ENCODE measurements at regions not wholly inside any gene's neighbourhood (a gene's known extent, or its start where the extent isn't known, plus 50 kb on each side); places are given as distances from the start of the nearest gene placed in this dataset.
A peak's percentile ranks its signal among the peaks of the same experiment; 100 is the strongest.

DNA sequence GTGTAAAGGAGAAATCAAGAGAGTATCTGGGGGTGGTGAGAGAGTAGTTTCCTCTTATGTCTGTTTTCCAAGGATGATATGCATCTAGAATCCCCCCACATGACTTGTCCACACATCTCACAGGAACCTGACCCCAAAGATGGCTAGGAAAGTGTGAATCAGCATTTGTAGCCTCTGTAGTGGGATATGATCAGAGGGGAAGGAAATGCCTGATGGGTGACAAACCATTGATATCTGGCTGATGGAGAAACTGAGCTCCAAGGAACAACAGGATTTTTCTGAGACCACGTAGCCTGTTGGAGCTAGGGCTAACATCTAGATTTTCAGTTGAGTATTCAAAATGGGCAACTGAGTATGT is 369.4 kb downstream of the DDX10 start:
- H3K4me1 ChIP-seq = peaks cover 4 to 45% (median 8%) of the 10 kb centered on the region in 3 donors
- no peaks in the 10 kb centered on the region for H3K36me3 ChIP-seq
- H3K9me3 ChIP-seq = no peaks in the 10 kb centered on the region
- intact Hi-C loops (cut with DNase I) = no loop called here
- H3K27ac ChIP-seq = no peak overlapping the region
- no peak overlapping the region for H3K4me3 ChIP-seq
- no peaks in the 10 kb centered on the region for H3K27me3 ChIP-seq
- DNase-seq = no peak
- TF ChIP-seq POLR2A (IDR thresholded peaks at IDR 0.05) = no peak
- TF ChIP-seq, protein P1, sequence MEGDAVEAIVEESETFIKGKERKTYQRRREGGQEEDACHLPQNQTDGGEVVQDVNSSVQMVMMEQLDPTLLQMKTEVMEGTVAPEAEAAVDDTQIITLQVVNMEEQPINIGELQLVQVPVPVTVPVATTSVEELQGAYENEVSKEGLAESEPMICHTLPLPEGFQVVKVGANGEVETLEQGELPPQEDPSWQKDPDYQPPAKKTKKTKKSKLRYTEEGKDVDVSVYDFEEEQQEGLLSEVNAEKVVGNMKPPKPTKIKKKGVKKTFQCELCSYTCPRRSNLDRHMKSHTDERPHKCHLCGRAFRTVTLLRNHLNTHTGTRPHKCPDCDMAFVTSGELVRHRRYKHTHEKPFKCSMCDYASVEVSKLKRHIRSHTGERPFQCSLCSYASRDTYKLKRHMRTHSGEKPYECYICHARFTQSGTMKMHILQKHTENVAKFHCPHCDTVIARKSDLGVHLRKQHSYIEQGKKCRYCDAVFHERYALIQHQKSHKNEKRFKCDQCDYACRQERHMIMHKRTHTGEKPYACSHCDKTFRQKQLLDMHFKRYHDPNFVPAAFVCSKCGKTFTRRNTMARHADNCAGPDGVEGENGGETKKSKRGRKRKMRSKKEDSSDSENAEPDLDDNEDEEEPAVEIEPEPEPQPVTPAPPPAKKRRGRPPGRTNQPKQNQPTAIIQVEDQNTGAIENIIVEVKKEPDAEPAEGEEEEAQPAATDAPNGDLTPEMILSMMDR (IDR thresholded peaks at IDR 0.05) = no peak
- WGBS, 2 donors = 82% methylated on average over 1 of the region's 1 CpG; no CpG with 5 or more reads in 1 of the 2 donors

DNA sequence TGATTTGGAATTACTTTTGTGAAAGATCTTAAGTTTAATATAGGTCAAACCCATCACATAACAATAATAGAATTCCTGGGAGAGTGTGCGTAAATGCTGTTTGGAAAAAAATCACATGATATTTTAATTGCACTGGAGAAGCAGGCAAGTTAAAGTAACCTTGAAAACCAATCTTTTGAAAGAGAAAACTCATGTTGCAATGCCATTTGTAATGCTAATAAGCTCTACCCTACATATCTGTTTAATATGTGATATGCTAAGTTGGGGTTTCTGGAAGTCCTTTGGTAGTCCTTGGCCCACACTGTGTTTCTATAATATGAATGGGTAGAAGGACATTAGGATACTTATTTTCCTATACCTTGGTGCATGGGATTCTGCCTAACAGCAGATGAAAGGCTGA is 370.4 kb downstream of the DDX10 start:
- TF ChIP-seq POLR2A (IDR thresholded peaks at IDR 0.05) = no peak
- TF ChIP-seq, protein P1 (IDR thresholded peaks at IDR 0.05) = no peak
- H3K36me3 ChIP-seq = no peaks in the 10 kb centered on the region
- H3K27me3 ChIP-seq = no peaks in the 10 kb centered on the region
- no peak for DNase-seq
- H3K4me1 ChIP-seq = peaks cover 4 to 55% (median 12%) of the 10 kb centered on the region in 3 donors
- no peaks in the 10 kb centered on the region for H3K9me3 ChIP-seq
- intact Hi-C loops (cut with DNase I) = no loop called here
- no peak overlapping the region for H3K27ac ChIP-seq
- WGBS, 2 donors = 95 to 97% methylated on average over 1 of the region's 1 CpG
- H3K4me3 ChIP-seq = no peak overlapping the region

DNA sequence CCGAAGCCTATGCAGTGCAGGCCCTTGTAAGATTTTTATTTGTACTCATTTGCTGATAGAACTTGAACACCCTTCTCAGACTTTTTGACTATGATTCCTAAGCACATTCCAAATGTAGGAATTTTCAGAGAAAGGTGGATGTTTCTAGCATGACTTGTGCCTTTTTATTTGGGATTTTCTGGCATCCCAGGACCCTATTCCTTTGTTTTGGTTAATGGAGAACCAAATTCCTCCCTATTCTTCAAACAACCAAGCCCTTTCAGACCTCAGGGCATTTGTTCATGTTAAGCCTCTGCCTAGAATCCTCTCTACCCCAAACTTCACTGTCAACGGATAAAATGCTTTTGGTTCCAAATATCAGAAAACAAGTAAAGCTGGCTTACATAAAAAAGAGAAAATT is 371.1 kb downstream of the DDX10 start:
- H3K27me3 ChIP-seq = no peaks in the 10 kb centered on the region
- no peaks in the 10 kb centered on the region for H3K36me3 ChIP-seq
- peaks cover 4 to 57% (median 12%) of the 10 kb centered on the region in 3 donors for H3K4me1 ChIP-seq
- no peak overlapping the region for H3K27ac ChIP-seq
- WGBS, 2 donors = 68 to 86% methylated on average over 1 to 2 of the region's 2 CpGs
- DNase-seq = no peak
- TF ChIP-seq, protein P1 (IDR thresholded peaks at IDR 0.05) = no peak
- no peak for TF ChIP-seq POLR2A (IDR thresholded peaks at IDR 0.05)
- H3K4me3 ChIP-seq = no peak overlapping the region
- intact Hi-C loops (cut with DNase I) = no loop called here
- no peaks in the 10 kb centered on the region for H3K9me3 ChIP-seq

DNA sequence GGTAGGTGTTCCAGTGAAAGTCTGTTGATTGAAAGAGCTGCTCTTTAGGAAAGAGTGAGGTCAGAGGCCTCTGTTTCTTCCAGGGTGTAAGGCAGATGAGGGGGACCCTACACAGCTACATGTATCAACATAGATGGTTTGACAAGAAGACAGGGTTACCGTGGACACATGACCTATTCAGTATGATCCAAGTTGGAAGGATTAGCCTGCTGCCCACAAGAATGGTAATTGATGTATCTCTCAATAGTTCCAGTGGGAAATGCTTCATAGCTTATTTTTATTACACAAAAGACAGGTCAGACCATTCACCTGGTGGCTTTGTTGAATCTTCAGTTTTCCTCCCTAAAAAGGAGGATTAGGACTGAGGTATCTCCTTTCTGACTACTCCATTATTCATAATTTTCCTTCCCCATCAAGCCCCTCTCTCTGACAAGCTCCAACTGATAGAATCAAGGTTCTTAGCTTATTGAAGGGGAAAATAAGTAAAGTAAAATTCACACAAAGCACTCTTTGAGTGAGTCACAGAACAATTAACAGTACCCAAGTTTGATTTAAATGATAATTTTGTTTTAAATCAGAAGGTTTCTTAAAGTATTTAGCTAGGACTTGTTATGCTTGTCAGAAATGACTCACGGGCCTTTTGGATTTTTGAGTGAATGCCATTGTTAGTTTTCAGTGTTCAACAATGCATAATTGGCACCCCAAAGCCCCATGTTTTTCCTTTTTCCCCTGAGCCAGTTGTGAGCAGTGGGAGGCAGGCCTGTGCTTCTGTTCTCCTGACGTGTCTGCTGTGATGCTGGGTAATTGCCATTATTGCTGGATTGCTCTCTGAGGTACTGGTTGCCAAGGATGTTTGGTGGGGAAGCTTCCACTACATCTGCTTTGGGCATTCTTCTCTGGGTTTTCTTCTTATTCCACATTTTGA is 373.2 kb downstream of the DDX10 start:
- intact Hi-C loops (cut with DNase I) = no loop called here
- TF ChIP-seq, protein P1 (IDR thresholded peaks at IDR 0.05) = no peak
- no peak for TF ChIP-seq POLR2A (IDR thresholded peaks at IDR 0.05)
- Histone ChIP-seq H3K4me3 (no peak overlapping the region), H3K9me3 (no peaks in the 10 kb centered on the region), H3K36me3 (no peaks in the 10 kb centered on the region), H3K4me1 (peaks cover 4 to 45% (median 12%) of the 10 kb centered on the region in 3 donors), H3K27me3 (no peaks in the 10 kb centered on the region), H3K27ac (peak overlapping the region in 2 of 4 donors; percentile 53 to 54)
- 26 to 32% methylated on average over 3 of the region's 3 CpGs for WGBS, 2 donors
- no peak for DNase-seq

DNA sequence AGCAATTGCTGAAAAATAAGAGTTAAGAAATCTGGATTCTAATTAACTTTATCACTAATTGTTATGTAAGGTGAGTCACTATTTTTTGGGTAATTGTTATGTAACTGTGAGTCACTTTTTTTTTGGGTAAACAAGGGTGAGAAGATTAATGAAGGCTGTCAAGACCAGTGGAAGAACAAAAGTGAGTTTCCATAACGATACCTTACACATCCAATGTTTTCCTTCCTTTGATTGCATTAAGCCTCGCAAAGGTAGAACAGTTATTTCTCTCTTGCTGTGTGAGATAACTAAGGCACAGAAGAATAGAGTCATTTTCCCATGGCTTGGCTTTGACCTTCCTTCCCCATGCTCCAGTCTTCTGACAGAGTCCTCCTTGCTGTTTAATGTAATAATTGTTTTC is 374.7 kb downstream of the DDX10 start:
- no peak overlapping the region for H3K4me3 ChIP-seq
- no peak for DNase-seq
- intact Hi-C loops (cut with DNase I) = no loop called here
- H3K27ac ChIP-seq = no peak overlapping the region
- WGBS, 2 donors = 27 to 44% methylated on average over 2 of the region's 2 CpGs
- H3K36me3 ChIP-seq = no peaks in the 10 kb centered on the region
- TF ChIP-seq, protein P1 (IDR thresholded peaks at IDR 0.05) = no peak
- TF ChIP-seq POLR2A (IDR thresholded peaks at IDR 0.05) = no peak
- peaks cover 4 to 32% (median 12%) of the 10 kb centered on the region in 3 donors for H3K4me1 ChIP-seq
- H3K9me3 ChIP-seq = no peaks in the 10 kb centered on the region
- no peaks in the 10 kb centered on the region for H3K27me3 ChIP-seq

Data from esophagus squamous epithelium (tissue), 5 donors.